DOHH2 (cell line): ENCODE measurements at regions not wholly inside any gene's neighbourhood (a gene's known extent, or its start where the extent isn't known, plus 50 kb on each side); places are given as distances from the start of the nearest gene placed in this dataset.

Experiments
- EZH2phosphoT487 ChIP-seq: fragments of 200-600 bp; sonication (generic); IDR thresholded peaks from 2 replicates; pipeline ENCODE4 v1.6.1; 2017; ENCODE audit warnings: borderline replicate concordance, mild to moderate bottlenecking, antibody characterized with exemption, low read length, moderate library complexity, mixed read lengths
- TF ChIP-seq, protein P1 (sequence below): fragments of 200-600 bp; sonication (generic); IDR thresholded peaks from one replicate; pipeline ENCODE4 v1.5.1; 2014; ENCODE audit warnings: antibody characterized with exemption, mild to moderate bottlenecking, low read depth, low read length; ENCODE audit not compliant: poor library complexity, severe bottlenecking

DNA sequence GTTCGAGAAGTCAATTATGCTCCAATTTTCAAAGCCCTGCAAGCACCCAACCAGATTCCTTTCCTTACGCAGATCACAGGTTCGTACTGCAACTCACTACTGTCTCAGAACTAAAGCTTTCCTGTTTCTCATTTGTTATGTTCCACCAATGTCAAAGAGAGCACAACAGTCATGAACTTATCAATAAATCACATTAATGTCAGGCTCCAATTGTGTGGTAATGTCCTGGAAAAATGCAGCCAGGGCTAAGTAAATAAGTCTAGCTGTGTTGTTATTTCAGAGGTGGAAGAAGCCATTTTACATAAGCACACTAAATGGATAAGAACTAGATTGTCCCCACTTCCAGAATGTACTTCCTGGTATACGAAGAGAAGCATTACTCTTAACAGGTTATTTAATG is 488.6 kb upstream of the PTGER4 start:
- TF ChIP-seq, protein P1, sequence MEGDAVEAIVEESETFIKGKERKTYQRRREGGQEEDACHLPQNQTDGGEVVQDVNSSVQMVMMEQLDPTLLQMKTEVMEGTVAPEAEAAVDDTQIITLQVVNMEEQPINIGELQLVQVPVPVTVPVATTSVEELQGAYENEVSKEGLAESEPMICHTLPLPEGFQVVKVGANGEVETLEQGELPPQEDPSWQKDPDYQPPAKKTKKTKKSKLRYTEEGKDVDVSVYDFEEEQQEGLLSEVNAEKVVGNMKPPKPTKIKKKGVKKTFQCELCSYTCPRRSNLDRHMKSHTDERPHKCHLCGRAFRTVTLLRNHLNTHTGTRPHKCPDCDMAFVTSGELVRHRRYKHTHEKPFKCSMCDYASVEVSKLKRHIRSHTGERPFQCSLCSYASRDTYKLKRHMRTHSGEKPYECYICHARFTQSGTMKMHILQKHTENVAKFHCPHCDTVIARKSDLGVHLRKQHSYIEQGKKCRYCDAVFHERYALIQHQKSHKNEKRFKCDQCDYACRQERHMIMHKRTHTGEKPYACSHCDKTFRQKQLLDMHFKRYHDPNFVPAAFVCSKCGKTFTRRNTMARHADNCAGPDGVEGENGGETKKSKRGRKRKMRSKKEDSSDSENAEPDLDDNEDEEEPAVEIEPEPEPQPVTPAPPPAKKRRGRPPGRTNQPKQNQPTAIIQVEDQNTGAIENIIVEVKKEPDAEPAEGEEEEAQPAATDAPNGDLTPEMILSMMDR: no peak
- TF ChIP-seq EZH2phosphoT487: no peak
